ENCODE measurements at regions not wholly inside any gene's neighbourhood (a gene's known extent, or its start where the extent isn't known, plus 50 kb on each side); places are given as distances from the start of the nearest gene placed in this dataset.
"Not testable (repeated sequence)": the region's sequence is repeated elsewhere in the genome, so short reads cannot be mapped to it uniquely, and the experiment has no call there.

DNA sequence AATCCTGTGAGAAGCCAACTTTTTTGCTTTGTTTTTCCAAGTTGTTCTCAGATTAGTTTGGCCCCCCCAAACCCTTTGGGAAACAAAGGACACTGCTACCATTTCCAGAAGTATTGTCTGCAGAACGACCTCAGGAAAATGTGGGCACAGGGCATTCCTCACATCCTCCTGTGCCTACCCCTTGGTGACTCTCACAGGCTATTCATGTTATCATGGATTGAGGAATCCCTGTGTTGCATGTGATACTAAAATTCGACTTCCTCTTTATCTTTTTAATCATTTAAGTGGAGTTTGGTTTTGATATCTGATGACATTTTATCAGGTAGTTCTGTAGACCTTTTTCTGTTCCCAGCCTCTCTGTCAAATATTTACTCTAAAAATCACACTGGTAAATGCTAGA is 184.5 kb downstream of the FASLG start:
- no peak for ATAC-seq
- no peak for TF ChIP-seq GLIS3 (CRISPR knock-in tag; IDR thresholded peaks at IDR 0.05)
- TF ChIP-seq CSDC2 (CRISPR knock-in tag; IDR thresholded peaks at IDR 0.05) = no peak
- no peak for TF ChIP-seq SNAI2 (CRISPR knock-in tag; IDR thresholded peaks at IDR 0.05)
- no peak for TF ChIP-seq RARB (CRISPR knock-in tag; IDR thresholded peaks at IDR 0.05)
- no peak for TF ChIP-seq ZNF8 (CRISPR knock-in tag; IDR thresholded peaks at IDR 0.05)

DNA sequence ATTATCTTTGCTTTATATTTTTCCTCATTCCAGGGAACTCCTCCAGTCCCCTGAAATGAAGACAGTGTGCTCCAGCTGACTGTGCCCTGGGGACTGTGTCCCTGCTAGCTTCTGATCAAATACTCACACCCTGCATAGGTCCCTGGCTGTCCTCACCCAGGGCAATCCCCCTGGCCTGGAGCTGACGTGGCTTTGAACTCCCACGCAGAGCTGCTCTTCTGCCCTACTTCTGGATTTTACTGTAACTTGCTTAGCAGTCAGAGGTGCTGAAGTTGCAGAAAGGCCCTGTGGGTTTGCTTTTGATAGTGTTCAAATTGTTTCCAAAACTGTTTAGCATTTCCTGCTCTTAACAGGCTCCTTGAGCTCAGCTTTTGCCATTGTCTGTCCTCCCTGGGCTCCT is 186.5 kb downstream of the FASLG start:
- no peak for TF ChIP-seq TOX (CRISPR knock-in tag; IDR thresholded peaks at IDR 0.05; ENCODE audit: borderline replicate concordance)
- no peak for TF ChIP-seq ZC3H10 (CRISPR knock-in tag; IDR thresholded peaks at IDR 0.05)
- TF ChIP-seq, protein P1, sequence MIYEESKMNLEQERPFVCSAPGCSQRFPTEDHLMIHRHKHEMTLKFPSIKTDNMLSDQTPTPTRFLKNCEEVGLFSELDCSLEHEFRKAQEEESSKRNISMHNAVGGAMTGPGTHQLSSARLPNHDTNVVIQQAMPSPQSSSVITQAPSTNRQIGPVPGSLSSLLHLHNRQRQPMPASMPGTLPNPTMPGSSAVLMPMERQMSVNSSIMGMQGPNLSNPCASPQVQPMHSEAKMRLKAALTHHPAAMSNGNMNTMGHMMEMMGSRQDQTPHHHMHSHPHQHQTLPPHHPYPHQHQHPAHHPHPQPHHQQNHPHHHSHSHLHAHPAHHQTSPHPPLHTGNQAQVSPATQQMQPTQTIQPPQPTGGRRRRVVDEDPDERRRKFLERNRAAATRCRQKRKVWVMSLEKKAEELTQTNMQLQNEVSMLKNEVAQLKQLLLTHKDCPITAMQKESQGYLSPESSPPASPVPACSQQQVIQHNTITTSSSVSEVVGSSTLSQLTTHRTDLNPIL (CRISPR knock-in tag; IDR thresholded peaks at IDR 0.05; ENCODE audit: low read depth) = no peak
- TF ChIP-seq ZNF8 (CRISPR knock-in tag; IDR thresholded peaks at IDR 0.05) = no peak
- TF ChIP-seq ARNTL (CRISPR knock-in tag; IDR thresholded peaks at IDR 0.05; ENCODE audit: borderline replicate concordance, low read depth) = no peak
- TF ChIP-seq ISL1 (CRISPR knock-in tag; IDR thresholded peaks at IDR 0.05) = no peak
- no peak for TF ChIP-seq BACH2 (CRISPR knock-in tag; IDR thresholded peaks at IDR 0.05; ENCODE audit: borderline replicate concordance)
- TF ChIP-seq ZFP30 (CRISPR knock-in tag; IDR thresholded peaks at IDR 0.05) = no peak
- no peak for TF ChIP-seq OSR1 (CRISPR knock-in tag; IDR thresholded peaks at IDR 0.05)
- no peak for TF ChIP-seq ZFP3 (CRISPR knock-in tag; IDR thresholded peaks at IDR 0.05)
- TF ChIP-seq CSDC2 (CRISPR knock-in tag; IDR thresholded peaks at IDR 0.05) = no peak
- TF ChIP-seq, protein P2, sequence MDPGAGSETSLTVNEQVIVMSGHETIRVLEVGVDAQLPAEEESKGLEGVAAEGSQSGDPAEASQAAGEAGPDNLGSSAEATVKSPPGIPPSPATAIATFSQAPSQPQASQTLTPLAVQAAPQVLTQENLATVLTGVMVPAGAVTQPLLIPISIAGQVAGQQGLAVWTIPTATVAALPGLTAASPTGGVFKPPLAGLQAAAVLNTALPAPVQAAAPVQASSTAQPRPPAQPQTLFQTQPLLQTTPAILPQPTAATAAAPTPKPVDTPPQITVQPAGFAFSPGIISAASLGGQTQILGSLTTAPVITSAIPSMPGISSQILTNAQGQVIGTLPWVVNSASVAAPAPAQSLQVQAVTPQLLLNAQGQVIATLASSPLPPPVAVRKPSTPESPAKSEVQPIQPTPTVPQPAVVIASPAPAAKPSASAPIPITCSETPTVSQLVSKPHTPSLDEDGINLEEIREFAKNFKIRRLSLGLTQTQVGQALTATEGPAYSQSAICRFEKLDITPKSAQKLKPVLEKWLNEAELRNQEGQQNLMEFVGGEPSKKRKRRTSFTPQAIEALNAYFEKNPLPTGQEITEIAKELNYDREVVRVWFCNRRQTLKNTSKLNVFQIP (CRISPR knock-in tag; IDR thresholded peaks at IDR 0.05; ENCODE audit: borderline replicate concordance, low read depth) = no peak
- ATAC-seq = peak; percentile 41

DNA sequence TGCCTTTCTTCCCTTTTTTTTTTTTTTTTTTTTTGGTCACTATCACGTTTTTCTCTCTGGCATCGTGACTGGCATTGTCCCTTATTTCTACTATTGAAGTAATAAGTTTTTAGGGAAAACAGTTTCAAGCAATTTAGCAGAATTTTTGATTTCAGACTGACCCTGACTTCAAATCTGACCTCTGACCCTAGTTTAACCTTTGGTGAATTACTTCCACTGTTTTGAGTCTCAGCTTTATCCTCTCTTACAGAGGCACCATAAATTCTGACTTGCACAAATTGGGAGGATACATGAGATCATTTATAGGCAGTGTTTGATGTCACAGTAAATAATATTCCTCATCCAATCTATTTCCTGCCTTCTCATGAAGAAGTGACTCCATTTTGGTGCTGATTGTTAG is 187.0 kb downstream of the FASLG start:
- no peak for TF ChIP-seq BACH2 (CRISPR knock-in tag; IDR thresholded peaks at IDR 0.05; ENCODE audit: borderline replicate concordance)
- no peak for TF ChIP-seq OSR1 (CRISPR knock-in tag; IDR thresholded peaks at IDR 0.05)
- no peak for TF ChIP-seq ARNTL (CRISPR knock-in tag; IDR thresholded peaks at IDR 0.05; ENCODE audit: borderline replicate concordance, low read depth)
- TF ChIP-seq TCF4 (CRISPR knock-in tag; IDR thresholded peaks at IDR 0.05; ENCODE audit: borderline replicate concordance) = no peak
- TF ChIP-seq, protein P3, sequence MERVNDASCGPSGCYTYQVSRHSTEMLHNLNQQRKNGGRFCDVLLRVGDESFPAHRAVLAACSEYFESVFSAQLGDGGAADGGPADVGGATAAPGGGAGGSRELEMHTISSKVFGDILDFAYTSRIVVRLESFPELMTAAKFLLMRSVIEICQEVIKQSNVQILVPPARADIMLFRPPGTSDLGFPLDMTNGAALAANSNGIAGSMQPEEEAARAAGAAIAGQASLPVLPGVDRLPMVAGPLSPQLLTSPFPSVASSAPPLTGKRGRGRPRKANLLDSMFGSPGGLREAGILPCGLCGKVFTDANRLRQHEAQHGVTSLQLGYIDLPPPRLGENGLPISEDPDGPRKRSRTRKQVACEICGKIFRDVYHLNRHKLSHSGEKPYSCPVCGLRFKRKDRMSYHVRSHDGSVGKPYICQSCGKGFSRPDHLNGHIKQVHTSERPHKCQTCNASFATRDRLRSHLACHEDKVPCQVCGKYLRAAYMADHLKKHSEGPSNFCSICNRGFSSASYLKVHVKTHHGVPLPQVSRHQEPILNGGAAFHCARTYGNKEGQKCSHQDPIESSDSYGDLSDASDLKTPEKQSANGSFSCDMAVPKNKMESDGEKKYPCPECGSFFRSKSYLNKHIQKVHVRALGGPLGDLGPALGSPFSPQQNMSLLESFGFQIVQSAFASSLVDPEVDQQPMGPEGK (CRISPR knock-in tag; IDR thresholded peaks at IDR 0.05; ENCODE audit: borderline replicate concordance) = no peak
- no peak for TF ChIP-seq ZNF8 (CRISPR knock-in tag; IDR thresholded peaks at IDR 0.05)
- TF ChIP-seq, protein P4, sequence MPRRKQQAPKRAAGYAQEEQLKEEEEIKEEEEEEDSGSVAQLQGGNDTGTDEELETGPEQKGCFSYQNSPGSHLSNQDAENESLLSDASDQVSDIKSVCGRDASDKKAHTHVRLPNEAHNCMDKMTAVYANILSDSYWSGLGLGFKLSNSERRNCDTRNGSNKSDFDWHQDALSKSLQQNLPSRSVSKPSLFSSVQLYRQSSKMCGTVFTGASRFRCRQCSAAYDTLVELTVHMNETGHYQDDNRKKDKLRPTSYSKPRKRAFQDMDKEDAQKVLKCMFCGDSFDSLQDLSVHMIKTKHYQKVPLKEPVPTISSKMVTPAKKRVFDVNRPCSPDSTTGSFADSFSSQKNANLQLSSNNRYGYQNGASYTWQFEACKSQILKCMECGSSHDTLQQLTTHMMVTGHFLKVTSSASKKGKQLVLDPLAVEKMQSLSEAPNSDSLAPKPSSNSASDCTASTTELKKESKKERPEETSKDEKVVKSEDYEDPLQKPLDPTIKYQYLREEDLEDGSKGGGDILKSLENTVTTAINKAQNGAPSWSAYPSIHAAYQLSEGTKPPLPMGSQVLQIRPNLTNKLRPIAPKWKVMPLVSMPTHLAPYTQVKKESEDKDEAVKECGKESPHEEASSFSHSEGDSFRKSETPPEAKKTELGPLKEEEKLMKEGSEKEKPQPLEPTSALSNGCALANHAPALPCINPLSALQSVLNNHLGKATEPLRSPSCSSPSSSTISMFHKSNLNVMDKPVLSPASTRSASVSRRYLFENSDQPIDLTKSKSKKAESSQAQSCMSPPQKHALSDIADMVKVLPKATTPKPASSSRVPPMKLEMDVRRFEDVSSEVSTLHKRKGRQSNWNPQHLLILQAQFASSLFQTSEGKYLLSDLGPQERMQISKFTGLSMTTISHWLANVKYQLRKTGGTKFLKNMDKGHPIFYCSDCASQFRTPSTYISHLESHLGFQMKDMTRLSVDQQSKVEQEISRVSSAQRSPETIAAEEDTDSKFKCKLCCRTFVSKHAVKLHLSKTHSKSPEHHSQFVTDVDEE (CRISPR knock-in tag; IDR thresholded peaks at IDR 0.05) = no peak
- ATAC-seq = no peak

DNA sequence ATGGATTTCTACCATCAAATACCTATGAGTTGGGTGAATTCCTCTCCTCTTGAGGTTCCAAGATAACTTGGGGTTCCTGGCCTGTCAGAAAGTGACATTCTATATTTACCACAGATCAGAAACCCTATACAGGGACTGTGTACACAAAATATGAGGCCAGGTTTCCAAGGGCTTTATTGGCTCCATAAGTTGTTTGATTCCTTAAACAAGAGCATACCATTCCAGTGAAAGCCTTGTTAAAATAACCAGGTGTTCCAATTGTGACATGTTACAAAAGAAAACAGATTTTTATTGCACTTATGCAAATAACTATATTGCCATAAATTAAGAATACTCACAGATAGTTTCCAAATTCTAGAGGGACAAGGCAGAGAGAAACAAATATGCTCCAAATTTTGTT is 188.9 kb downstream of the FASLG start:
- ATAC-seq = not testable (repeated sequence)

DNA sequence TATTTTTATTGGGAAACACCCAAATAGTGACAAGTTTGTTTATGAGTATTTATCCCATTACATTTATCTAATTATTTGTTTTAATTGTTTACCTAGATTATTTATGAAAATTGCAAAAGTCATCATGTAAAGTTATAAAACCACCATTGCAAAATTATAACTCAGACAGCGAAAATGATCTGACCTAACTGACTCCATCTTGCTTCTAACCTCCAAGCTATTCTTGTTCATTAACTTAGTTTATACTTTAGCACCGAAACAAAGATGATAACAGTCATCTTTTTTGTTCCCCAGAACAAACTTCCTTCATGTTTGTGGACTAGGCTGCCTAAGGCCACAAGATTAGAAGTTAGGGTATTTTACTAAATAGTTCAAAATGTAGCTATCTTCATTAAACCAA is 190.8 kb downstream of the FASLG start:
- no peak for ATAC-seq
- no peak for TF ChIP-seq ZFP30 (CRISPR knock-in tag; IDR thresholded peaks at IDR 0.05)
- no peak for TF ChIP-seq ZNF8 (CRISPR knock-in tag; IDR thresholded peaks at IDR 0.05)
- TF ChIP-seq, protein P4 (CRISPR knock-in tag; IDR thresholded peaks at IDR 0.05) = no peak
- peak; percentile 70; the same call in 1 of the 2 replicates for TF ChIP-seq ZC3H10 (CRISPR knock-in tag; IDR thresholded peaks at IDR 0.05)
- peak; percentile 81; the same call in 1 of the 2 replicates for TF ChIP-seq TOX (CRISPR knock-in tag; IDR thresholded peaks at IDR 0.05; ENCODE audit: borderline replicate concordance)
- peak; percentile 87; the same call in 1 of the 2 replicates for TF ChIP-seq RARB (CRISPR knock-in tag; IDR thresholded peaks at IDR 0.05)
